Fibroblast of the aortic adventitia (primary cell): ENCODE measurements at regions not wholly inside any gene's neighbourhood (a gene's known extent, or its start where the extent isn't known, plus 50 kb on each side); places are given as distances from the start of the nearest gene placed in this dataset.

Experiments
- DNase-seq: peaks from one replicate; pipeline ENCODE4 v3.0.0-alpha.2; 2010; ENCODE audit warnings: low read depth
- H3K4me3 ChIP-seq: 2 replicates; pipeline ENCODE4 v1.5.1; 2011; ENCODE audit warnings: low read depth, mild to moderate bottlenecking, control low read depth, low read length, moderate library complexity
- TF ChIP-seq, protein P1 (sequence below): IDR thresholded peaks from 2 replicates; pipeline ENCODE4 v1.5.1; 2011; ENCODE audit warnings: mild to moderate bottlenecking, low read length, control low read depth, inconsistent platforms; ENCODE audit not compliant: insufficient read depth

DNA sequence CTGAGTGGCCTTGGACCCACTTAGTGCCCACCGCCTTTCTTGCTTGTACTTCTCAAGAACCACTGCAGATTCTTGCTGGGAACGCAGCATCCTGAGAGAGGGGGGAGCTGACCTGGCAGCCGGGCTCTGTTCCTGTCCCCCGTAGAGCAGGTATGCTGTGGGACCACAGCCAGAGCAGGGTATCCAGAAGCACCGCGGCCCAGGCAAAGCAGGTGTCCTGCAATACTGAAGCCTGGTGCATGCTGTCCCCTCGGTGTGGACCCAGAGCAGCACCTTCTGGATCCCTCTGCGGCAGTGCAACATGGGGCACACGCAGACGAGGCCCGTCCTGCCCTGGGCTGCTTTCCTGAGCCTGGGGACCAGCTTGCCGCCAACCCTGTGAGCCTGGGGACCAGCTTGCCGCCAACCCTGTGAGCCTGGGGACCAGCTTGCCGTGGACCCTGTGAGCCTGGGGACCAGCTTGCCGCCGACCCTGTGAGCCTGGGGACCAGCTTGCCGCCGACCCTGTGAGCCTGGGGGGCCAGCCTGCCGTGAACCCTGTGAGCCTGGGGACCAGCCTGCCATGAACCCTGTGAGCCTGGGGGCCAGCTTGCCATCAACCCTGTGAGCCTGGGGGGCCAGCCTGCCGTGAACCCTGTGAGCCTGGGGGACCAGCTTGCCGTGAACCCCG lies 60.9 kb upstream of the ADGRA1 start:
- DNase-seq, result no peak
- TF ChIP-seq, protein P1, sequence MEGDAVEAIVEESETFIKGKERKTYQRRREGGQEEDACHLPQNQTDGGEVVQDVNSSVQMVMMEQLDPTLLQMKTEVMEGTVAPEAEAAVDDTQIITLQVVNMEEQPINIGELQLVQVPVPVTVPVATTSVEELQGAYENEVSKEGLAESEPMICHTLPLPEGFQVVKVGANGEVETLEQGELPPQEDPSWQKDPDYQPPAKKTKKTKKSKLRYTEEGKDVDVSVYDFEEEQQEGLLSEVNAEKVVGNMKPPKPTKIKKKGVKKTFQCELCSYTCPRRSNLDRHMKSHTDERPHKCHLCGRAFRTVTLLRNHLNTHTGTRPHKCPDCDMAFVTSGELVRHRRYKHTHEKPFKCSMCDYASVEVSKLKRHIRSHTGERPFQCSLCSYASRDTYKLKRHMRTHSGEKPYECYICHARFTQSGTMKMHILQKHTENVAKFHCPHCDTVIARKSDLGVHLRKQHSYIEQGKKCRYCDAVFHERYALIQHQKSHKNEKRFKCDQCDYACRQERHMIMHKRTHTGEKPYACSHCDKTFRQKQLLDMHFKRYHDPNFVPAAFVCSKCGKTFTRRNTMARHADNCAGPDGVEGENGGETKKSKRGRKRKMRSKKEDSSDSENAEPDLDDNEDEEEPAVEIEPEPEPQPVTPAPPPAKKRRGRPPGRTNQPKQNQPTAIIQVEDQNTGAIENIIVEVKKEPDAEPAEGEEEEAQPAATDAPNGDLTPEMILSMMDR, result no peak
- no peak overlapping the region for H3K4me3 ChIP-seq

DNA sequence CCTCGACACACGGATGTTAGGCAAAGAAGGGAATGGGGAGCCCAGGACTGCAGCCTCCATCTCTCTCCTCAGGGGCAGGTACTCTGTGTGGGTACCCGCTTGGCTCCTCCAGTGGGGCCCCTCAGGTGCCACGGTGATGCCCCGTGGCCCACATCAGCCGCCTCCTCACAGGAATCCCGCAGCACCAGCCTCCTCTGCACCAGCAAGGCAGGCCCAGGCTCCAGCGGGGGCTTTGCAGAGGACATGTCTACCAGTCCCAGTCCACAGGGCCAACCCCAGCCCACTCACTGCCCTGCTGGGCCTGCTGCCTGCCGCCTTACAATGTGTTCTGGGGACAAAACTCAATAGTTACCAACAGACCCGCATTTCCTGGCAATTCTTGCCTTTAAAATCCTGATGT lies 61.6 kb upstream of the ADGRA1 start:
- TF ChIP-seq, protein P1, result no peak
- DNase-seq, result no peak
- H3K4me3 ChIP-seq, result no peak overlapping the region

DNA sequence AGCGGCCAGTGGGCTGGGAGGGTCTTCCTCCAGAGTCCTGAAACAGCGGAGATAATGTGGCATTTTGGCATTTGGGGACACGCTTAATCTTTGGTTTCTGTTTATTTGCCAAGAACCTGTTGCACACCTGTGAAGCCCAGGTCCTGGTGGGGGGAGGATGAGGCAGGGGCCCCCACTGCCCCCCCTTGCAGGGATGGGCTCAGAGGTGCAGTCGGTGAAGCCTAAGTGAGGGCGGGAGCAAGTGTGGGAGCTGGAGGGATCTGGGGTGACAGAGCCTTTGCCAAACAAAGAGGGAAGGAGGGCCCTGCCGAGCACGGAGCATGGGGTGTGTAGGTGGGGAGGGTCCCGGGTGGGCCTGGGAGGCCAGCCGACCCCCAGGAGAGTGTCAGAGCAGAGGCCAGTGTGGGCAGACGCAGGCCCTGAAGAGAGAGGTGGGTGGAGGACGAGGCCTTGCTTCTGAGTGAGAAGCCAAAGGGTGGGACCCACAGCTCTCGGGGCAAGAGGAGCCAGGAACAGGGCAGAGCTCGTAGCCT lies 62.1 kb upstream of the ADGRA1 start:
- no peak for DNase-seq

DNA sequence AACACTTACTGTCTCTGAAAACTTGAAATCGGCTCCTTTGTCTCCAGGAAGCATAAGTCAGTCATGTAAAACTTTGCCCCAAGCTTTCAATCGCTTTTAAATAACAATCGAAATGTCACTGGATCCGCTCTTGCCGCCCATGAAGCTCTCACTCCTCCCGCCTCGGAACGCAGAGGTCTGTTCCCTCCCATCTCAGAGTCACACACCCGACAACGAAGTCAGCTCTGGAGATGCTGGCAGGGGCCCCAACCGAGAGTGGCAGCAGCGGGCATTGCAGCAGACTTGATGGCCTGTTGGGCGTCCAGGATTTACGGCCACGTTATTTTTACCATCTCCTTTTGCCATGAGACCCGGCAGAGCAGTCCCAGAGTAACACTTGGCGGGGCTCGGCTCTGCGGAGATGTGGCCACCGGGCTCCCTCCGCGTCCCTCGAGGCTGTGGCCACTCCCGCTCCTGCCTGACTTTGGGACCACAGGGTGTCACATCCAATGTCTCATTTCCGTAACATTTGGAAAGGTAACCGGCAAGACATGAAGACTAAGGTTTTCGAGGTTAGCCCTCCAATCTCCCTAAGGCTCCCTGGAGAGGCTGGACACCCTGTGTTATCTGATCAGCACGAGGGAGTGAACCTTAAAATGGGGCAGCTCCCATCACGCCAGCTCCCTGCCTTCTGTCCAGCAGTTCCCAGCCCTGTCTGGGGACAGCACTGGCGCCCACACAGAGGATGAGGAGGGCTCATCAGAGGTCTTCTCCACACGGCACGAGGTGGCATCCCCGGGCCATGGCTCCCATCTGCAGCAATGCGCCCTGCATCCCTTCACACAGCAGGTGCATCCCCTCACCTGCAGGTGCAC lies 62.8 kb upstream of the ADGRA1 start:
- H3K4me3 ChIP-seq, result no peak overlapping the region
- DNase-seq, result no peak
- TF ChIP-seq, protein P1, result no peak

More for the DNA sequence above, 62.1 kb upstream of the ADGRA1 start:
- H3K4me3 ChIP-seq, result no peak overlapping the region
- TF ChIP-seq, protein P1, result no peak

DNA sequence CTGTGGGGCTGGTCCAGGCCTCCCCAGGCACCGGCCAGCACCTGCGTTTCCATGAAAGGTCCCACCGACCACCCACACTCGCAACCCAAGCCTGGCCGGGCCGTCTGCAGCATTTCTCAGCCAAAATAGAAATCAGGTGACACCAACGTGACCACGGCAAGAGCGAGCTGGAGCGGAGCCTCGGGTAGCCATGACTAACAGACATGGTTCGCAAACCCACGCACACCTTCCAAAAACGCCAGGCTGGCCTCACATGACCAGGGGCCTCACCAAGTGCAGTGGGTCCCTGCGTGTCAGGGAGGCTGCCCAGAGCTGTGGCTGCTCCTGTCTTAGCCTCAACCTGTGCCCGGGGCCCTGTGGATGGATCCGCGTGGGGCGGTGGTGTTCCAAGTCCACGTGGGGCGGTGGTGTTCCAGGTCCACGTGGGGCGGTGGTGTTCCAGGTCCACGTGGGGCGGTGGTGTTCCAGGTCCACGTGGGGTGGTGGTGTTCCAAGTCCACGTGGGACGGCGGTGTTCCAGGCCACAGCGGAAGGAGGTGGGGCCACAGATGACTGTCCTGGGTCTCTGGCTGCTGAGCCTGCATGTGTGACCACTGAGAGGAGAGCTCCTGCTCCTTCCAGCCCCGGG lies 64.4 kb upstream of the ADGRA1 start:
- DNase-seq, result no peak
- no peak overlapping the region for H3K4me3 ChIP-seq
- TF ChIP-seq, protein P1, result no peak

DNA sequence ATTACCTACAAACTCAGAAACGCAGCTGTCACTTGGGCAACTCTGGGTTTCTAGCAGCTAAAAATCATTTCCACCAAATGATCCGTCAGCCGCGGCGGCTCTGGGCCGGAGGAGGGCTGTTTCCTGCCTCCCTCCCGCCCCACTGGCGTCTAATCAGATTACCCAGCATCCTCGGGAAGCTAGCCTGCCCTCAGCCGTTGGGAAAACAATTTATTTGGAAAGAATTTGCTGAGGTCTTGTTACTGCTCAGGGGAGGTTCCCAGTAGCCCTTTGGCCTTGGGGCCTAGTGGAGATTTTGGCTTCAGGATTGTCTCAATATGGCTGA lies 65.0 kb upstream of the ADGRA1 start:
- DNase-seq, result no peak
- TF ChIP-seq, protein P1, result no peak
- H3K4me3 ChIP-seq, result no peak overlapping the region
